NCI-H1436 treated with DMSO at 0.1 percent for 48 hours (cell line): ENCODE measurements at regions not wholly inside any gene's neighbourhood (a gene's known extent, or its start where the extent isn't known, plus 50 kb on each side); places are given as distances from the start of the nearest gene placed in this dataset.
"Not testable (repeated sequence)": the region's sequence is repeated elsewhere in the genome, so short reads cannot be mapped to it uniquely, and the experiment has no call there.

Source experiments
- DNase-seq: peaks from one replicate; lab custom pipeline; 2025; lab: John Stamatoyannopoulos, UW

- no peak for DNase-seq
These were observed 942.1 kb upstream of the SPRY2 start for GRCh38 chr13:81283062-81283461.

GRCh38 chr13:81275666-81276258, 934.8 kb upstream of the SPRY2 start:
- no peak for DNase-seq

GRCh38 chr13:81247711-81248110, 906.8 kb upstream of the SPRY2 start:
- no peak for DNase-seq

GRCh38 chr13:81246556-81246955, 905.6 kb upstream of the SPRY2 start:
- DNase-seq, result no peak

- no peak for DNase-seq
These were observed 903.1 kb upstream of the SPRY2 start for GRCh38 chr13:81244011-81244410.

- DNase-seq, result no peak
These were observed 889.5 kb upstream of the SPRY2 start for GRCh38 chr13:81230386-81230785.

GRCh38 chr13:81226830-81227229, 885.9 kb upstream of the SPRY2 start:
- not testable (repeated sequence) for DNase-seq

- no peak for DNase-seq
These were observed 883.4 kb upstream of the SPRY2 start for GRCh38 chr13:81224209-81224833.

GRCh38 chr13:81223778-81224177, 882.9 kb upstream of the SPRY2 start:
- no peak for DNase-seq

GRCh38 chr13:81211713-81212112, 870.8 kb upstream of the SPRY2 start:
- DNase-seq, result no peak

GRCh38 chr13:81207636-81208035, 866.7 kb upstream of the SPRY2 start:
- no peak for DNase-seq

GRCh38 chr13:81207231-81207630, 866.3 kb upstream of the SPRY2 start:
- DNase-seq, result no peak

GRCh38 chr13:81203783-81204182, 862.9 kb upstream of the SPRY2 start:
- DNase-seq, result no peak

GRCh38 chr13:81199956-81200355, 859.0 kb upstream of the SPRY2 start:
- no peak for DNase-seq

GRCh38 chr13:81197966-81198365, 857.0 kb upstream of the SPRY2 start:
- no peak for DNase-seq

- DNase-seq, result no peak
These were observed 856.6 kb upstream of the SPRY2 start for GRCh38 chr13:81197483-81197882.

GRCh38 chr13:81194362-81194761, 853.4 kb upstream of the SPRY2 start:
- no peak for DNase-seq

- DNase-seq, result no peak
These were observed 843.8 kb upstream of the SPRY2 start for GRCh38 chr13:81184556-81185265.

- no peak for DNase-seq
These were observed 831.7 kb upstream of the SPRY2 start for GRCh38 chr13:81172603-81173002.

GRCh38 chr13:81171065-81171647, 830.2 kb upstream of the SPRY2 start:
- peak; percentile 1 for DNase-seq

GRCh38 chr13:81163823-81164222, 822.9 kb upstream of the SPRY2 start:
- DNase-seq, result not testable (repeated sequence)

GRCh38 chr13:81153478-81153877, 812.6 kb upstream of the SPRY2 start:
- no peak for DNase-seq

GRCh38 chr13:81148822-81149221, 807.9 kb upstream of the SPRY2 start:
- DNase-seq, result no peak
